Hypothalamus (tissue), 51 donors: ENCODE measurements at regions not wholly inside any gene's neighbourhood (a gene's known extent, or its start where the extent isn't known, plus 50 kb on each side); places are given as distances from the start of the nearest gene placed in this dataset.

Experiments
- DNase-seq, 51 donors: peaks; one replicate each; lab custom pipeline; 2025; lab: John Stamatoyannopoulos, UW

DNA sequence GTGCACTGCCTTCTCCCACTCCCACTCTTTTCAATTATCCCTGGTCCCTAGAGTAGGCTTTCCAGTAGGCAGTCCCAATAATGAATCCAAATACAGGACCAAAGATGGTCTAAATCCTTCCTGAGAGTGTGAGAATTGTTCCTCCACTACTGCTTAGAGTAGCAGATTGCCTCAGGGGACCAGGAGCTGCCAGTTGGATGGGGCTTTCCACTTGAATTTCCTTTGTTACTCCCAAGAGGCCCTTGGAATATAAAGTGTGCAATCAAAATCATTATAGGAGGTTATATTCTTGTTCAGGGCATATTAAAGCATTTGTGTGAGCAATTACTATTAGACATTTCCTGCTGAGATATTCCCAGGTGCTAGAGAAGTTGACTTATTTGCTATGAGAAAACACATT lies 156.6 kb upstream of the TLL1 start:
- no peak for DNase-seq

DNA sequence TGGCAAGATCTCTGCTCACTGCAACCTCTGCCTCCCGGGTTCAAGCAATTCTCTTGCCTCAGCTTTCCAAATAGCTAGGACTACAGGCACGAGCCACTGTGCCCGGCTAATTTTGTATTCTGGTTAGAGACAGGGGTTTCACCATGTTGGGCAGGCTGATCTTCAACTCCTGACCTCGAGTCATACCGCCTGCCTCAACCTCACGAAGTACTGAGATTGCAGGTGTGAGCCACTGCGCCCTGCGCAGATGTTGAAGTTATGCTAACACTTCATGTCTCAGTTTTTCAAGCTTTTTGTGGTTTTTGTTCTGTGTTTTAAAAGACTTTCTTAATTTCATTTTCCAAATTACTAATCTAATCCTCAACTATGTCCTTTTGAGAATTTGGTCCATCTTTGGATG lies 154.4 kb upstream of the TLL1 start:
- no peak for DNase-seq

DNA sequence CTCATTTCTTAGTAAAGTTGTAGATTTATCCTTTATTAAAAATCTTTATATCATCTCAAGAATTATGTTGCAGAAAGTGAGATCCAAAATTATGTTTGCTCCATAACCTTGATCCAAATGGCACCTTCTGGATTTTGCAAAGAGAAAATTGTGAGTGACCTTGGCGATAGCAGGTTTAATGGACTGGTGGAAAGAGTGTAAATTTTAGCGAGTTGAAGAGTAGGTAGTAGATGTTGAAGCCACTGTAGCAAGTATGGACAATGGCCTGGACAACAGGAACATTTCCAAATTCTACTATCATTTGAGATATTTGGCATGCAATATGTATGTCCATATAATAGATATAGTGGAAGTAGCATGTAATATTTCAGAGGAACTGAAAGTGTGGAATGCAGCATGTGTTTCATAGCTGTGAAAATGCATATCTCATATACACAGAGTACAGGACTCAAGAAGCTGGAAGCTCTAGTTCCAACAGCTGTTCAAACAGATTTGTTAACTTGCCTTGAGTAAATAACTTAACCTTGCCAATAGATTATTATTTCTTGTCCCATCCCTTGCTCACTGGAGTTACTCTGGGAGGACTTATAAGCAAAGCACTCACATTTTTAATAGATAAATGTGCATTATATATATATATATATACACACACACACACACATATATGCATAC lies 152.5 kb upstream of the TLL1 start:
- DNase-seq: no peak

DNA sequence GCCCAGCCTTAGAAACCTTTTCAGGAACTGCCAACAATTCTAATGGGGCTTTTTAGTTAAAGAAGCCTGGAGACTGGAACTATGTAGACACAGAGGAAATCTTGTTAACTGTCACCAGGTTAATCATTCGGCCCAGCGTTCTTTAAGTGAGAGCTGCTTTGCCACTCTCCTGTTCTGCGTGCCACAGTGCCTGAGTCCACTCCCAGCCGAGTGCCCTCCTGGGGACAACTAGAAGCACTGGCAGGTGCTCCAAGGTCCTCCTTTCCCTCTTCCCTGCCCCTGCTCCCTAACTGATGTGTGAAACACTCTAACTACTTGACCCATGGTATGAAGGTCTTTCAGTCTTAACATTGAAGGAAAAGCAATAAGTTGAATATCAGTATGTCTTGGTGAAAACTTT lies 151.2 kb upstream of the TLL1 start:
- DNase-seq: no peak

DNA sequence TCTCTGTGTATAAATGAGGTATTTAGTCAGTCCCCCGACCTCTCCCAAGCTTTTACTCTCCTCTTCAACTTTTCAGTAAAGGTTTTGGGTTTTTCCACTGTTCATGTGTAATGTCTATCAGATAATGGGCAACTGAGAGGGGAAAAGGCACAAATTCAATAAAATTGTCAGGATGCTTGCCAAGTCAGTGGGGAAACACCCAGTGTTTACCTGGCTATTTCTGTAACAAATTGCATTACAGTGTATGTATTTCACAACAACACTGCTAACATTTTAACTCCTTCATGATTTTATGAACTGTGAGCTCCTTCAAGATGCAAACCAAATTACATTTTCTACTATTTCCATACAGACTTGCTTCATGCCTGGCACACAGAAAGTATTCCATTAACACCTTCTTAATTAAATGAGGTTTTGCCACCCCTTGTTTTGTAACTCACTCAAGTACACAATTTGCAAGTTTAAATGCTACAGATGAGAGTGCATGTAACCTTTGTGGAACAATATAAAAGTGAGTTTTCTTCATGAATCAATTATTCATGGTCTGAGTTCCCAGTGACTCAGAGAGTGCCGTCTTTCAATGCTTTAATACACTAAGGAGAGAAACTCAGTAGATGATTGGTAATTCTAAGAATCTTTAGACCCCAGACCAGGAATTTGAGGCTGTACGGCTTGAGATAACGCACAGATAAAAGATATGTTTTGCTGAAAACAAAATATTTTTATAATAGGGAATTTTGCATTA lies 149.8 kb upstream of the TLL1 start:
- no peak for DNase-seq

DNA sequence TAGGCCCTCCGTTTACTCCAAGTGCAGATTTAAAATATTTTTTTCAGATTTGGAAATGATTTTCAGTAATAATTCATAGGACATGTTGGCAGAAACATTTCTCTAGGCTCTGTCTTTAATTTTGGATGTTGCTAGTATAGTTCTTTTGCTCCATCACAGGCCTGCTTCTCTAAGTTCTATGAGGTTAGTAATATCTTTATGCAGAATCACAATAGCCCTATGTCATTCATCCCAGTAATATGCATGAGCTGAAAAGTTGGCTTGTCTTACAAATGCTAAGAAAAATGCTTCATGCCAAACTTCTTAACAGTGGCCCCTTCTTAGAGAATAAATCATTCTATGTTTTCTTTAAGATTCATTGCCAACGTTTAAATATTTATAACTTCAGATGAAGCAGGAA lies 148.3 kb upstream of the TLL1 start:
- no peak for DNase-seq

DNA sequence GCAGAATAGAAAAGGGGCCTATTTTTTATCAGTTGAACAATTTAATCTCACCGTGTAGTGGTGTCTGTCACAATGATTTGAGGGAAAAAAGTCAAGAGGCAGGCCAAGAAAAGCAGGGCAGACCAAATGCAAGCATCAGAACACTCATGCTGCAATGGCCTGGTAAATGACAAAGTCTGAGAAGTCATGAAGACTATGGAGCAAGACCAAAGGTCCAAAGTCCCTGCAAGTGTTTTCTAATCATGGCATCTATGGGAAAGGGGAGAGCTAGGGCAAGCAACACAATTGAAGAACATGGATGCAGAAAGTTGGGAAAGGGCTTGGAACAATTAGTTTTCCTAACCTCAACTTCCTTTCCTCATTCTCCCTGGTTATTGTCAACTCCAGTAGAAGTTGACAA lies 147.7 kb upstream of the TLL1 start:
- no peak for DNase-seq

DNA sequence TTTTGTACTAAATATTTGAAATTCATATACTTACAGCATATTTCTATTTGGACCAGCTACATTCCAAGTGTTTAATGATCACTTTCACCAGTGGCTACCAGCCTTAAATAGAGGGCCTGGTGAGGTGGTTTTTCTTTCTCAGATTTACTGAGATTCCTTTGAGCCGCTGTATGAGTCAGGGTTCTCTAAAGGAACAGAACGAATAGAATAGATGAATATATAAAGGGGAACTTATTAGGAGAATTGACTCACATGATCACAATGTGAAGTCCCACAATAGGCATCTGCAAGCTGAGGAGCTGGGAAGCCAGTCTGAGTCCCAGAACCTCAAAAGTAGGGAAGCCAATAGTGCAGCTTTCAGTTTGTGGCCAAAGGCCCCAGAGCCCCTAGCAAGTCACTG lies 146.2 kb upstream of the TLL1 start:
- no peak for DNase-seq

DNA sequence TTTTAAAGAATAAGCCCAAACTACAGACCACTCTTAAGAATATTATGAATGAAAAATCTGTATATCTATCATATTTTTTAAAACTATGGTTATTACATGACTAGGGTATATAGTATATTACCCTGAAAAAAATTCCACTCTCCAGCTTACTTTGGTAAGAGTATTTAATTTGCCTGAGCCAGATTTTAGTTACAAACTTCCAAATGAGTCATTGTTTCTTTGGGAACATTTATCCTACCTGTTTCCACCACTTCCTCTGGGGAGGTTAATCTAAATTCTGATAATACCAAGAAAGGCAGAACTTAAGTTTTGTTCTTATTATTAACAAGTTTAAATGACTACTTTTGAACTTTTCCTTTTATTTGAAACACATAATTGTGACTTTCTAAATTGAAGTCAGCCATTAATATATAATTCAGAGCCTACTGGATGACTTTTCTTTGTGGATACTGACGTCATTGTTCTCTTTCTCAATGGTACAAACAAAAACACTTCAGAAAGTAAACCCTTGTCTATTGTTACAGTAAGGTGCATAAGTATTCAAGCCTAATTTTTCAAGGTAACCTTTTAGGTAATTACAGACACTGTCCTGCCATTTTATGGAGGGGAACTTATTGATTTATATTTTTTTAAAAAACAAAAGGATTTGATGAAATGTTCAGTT lies 135.6 kb upstream of the TLL1 start:
- DNase-seq: no peak

DNA sequence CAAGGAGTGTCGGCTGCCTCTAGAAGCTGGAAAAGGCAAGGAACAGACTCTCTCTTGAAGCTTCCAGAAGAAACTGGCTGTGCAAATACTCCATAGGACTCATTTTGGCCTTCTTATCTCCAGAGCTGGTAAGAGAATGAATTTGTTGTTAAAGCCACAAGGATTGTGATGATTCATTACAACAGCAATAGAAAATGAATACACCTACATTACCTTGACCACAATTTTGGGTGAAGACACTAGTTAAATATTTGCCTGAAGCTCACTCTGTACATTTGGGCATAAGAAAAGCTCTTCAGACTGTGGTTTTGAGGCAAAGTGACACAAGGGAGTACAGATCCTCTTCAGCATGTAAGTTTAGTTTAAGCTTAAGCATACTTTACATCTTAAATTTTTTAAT lies 134.5 kb upstream of the TLL1 start:
- DNase-seq: no peak

DNA sequence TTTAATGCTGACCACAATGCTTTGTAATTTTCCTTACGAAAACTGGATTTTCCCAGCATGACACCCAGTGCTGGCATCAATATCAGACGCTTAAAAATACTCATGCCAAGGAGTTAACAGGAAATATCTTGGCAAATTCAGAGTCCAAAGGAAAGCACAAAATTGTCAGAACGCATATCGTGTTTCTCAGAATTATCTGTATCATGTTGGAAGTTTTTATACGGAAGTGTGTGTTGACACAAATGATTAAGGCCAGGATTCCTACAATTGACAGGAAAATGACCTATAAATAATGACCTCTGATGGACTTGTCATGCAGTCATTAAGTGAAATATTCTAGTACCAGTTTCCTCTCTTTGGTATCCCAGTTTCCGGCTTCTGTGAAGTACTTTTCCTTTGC lies 132.1 kb upstream of the TLL1 start:
- DNase-seq: no peak

DNA sequence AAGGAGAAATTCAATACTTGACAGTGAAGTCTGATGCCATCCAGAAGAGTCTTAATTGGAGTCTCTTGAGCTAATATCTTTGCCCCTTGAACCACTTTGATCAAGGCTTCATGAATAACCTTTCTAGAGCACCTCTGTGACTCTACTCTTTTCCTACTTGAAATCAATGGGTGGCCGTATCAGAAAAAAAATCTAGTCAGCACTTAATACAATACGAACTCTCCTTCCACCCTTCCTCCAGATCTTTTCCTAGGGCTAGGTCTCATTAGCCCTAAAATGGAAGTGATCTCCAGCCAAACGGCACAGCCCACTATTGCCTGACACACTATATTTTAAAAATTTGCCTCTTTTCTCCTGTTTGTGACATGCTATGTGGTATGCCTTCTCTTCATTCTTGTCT lies 129.6 kb upstream of the TLL1 start:
- no peak for DNase-seq

DNA sequence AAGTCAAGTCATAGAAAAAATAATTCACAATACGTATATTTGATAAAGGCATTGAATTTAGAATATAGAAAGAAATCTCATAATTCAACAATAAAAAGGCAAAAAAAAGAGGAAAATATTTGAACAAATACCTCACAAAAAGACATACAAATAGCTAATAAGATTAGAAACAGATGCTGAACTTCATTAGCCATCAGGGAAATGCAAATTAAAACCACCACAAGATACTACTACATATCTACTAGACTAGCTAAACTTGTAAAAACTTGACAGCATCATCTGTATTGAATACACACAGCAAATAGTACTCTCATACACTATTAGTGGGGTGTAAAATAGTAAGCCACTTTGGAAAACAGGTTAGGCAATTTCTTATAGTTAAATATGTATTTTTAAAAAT lies 128.7 kb upstream of the TLL1 start:
- no peak for DNase-seq

DNA sequence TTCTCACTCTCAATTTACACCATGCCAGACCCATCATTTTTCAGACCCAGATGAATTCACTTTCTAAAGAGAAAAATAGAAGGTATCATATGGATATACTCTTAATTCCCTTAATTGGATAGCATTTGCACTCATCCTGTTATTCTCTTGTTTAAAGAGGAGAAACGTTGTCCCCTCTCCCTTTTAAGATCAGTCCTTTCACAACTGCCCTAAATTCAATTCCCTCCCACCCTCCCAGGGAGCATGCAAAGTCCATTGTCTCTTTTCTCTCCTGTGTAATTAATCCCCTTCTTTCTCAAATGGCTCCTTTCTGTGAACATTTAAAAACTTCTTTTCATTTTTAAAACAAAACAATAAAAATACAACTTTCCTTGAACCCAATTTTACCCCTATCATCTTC lies 124.7 kb upstream of the TLL1 start:
- no peak for DNase-seq

DNA sequence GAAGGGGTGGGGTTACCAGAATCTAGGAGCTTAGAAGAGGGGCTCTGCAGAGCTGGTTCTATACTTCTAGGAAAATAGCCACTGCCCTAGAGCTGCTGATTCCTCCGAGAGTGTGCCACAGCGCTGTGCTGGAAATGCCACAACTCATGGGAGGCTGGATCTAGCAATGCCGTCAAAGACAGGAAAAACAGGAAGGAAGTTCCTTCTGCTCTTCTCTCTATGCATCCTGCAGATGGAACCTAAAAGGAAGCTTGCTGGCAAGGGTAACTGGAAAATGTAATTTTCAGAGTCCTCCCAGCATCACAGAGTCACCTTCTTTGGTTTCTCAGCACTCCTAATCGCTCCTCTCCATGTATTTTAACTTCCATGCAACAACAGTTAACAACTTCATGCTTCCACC lies 121.2 kb upstream of the TLL1 start:
- DNase-seq: no peak

DNA sequence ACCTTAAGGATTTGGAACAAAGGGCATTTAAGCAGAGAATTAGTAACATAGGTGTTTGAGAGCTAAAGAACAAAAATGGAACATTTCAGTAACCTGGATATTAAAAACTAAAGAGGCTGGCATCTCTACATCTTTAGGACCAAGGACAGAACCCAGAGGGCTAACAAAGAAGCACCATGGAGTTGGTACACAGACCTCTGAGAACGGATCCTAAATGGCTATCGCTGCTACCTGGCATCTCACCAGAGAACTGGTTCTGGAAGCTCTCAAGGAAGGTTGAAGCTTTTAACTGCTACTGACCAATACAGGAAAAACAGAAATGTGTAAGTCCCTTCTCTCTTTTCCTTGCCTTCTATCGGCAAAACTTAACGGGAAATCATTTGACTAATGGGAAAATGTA lies 118.4 kb upstream of the TLL1 start:
- no peak for DNase-seq

DNA sequence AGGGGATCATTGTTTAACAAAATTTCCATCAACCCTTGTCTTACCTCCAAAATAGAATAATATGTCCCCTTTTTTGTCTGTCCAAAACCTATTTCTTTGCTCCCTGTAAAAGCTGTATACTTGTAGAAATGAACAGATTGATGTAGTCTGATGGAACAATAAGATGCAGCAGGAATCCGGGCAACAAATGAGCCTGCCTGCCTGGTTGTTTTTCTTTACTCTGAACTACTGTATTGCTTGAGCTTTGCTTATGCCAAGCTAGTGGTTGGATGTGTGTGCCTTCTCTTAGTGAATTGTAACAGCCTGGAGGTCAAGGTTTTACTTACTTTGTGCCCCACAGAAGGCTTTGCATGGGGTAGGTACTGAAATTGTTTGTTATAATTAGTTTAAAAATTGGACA lies 116.2 kb upstream of the TLL1 start:
- DNase-seq: no peak

DNA sequence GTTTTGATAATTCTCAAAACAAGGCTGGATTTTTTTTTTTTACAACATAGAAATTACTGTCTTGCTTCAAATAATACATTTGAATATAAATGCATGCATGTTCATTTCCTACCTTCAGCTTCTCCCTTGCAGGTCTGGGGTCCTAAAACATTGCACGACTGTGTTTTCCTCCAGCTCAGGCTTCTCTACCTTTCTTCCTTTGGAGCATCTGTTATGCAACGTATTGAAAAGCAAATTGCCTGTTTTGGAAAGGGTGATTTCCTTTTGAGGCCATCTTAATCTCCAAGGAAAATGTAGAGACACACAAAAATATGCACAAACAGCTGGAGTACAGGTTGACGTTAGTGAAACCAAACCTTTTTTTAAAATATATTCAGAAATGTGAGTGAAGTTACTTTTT lies 115.6 kb upstream of the TLL1 start:
- no peak for DNase-seq

DNA sequence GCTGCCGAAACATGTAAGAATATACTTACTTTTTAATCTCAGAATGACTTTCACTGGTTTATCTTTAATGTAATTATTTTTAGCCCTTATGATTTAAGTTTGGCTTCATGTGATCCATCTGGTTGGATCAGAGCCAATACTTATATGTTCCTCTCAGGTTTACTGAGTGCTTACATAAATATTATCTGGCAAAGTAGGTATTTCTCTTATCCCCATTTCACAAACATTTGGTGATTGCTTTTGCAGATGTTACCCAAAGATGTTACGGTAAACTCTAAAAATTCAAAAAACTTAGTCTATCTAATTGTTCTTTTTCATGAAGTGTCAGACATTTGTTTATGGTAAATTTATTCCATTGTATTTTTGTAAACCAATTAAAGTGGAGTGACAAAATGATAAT lies 115.0 kb upstream of the TLL1 start:
- DNase-seq: no peak

DNA sequence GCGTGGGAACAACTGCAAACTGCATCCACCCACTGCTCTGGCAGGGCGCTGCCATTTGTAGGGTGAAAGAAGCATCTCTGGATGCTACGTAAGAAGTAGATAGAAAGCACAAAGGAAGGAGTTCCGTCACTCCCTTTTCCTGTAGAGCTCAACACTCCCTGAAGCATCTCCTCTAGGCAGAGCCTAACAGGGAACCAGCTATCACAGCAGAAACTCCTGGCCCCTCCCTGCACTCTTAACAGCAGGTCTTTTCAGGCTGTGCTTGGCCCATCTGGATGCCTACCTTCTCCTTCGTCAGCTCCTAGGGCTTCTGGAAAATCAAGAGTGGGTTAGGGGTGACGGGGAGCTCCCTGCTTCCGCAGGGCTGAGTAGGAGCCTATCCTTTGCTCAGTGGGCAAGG lies 112.9 kb upstream of the TLL1 start:
- DNase-seq: no peak

DNA sequence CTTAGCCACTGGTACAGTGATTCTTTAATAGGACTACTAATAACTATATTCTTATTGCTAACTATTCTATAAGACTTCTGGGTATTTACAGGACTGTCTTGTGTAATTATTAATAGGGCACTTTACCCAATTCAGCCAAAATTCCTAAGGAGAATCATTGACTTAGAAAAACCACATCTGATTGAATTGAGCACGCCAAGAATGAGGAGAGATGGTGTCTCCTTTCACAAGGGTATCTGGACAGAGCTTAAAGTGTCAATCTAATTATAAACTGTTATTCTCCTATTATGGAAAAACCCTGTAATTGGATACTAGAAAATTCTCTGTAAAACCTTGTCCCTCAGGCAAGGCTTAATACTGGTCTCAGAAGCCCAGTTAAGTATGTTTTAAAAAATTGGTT lies 111.1 kb upstream of the TLL1 start:
- DNase-seq: no peak

DNA sequence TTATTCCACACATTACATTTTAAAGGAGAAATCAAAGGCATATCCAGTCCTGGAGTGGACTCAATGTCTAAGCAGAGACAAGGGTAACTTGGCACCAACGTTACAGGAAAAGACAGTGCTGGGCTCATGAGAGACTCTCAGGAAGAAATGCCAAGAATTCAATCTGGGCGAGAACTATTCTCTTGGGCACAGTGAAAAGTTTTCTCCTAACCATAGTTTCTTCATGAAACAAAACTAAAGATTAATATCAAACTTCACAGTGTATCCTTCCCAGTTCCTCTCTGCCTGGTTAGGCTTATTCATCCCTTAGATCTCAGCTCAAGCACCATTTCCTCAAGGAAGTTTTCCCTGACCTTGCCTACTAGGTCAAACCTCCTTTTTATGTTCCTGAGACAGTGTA lies 109.4 kb upstream of the TLL1 start:
- no peak for DNase-seq
